LNCaP clone FGC (cell line): ENCODE measurements at regions not wholly inside any gene's neighbourhood (a gene's known extent, or its start where the extent isn't known, plus 50 kb on each side); places are given as distances from the start of the nearest gene placed in this dataset.

Experiments
- DNase-seq: peaks from one replicate; pipeline ENCODE4 v3.0.0-alpha.2; 2011; ENCODE audit warnings: low read depth
- H3K4me3 ChIP-seq: 2 replicates; pipeline ENCODE4 v1.5.1; 2011; ENCODE audit warnings: mild to moderate bottlenecking, low read depth, low read length, control low read depth
- CTCF ChIP-seq: IDR thresholded peaks from 2 replicates; pipeline ENCODE4 v1.5.1; 2012; ENCODE audit warnings: mild to moderate bottlenecking; ENCODE audit not compliant: control insufficient read depth, insufficient read depth; ENCODE audit errors: extremely low read depth

GRCh38 chr7:35505066-35505465, 189.9 kb downstream of the HERPUD2 start:
- TF ChIP-seq CTCF, result no peak
- DNase-seq, result peak; percentile 14
- no peak overlapping the region for H3K4me3 ChIP-seq

DNA sequence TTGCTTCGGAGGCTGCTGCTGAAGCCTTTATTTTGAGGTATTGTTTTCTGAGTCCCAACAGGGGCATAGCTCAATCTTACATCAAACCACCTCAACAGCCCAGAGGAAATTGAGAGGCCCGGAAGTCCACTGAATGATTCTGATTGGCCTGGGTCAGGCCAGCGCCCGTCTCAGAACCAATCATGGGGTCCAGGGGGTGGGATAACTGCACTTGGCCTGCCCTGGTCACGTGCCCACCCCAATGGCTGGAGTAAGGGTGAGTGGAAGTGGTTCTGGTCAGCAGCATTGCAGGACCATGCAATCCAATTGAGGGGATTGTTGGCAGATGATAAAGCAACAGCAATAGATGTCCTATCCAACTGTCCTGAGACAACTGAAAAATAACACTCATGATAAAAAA, 190.6 kb downstream of the HERPUD2 start:
- no peak overlapping the region for H3K4me3 ChIP-seq
- no peak for TF ChIP-seq CTCF
- DNase-seq, result no peak

GRCh38 chr7:35501681-35502080, 193.3 kb downstream of the HERPUD2 start:
- no peak for DNase-seq
- no peak for TF ChIP-seq CTCF

DNA sequence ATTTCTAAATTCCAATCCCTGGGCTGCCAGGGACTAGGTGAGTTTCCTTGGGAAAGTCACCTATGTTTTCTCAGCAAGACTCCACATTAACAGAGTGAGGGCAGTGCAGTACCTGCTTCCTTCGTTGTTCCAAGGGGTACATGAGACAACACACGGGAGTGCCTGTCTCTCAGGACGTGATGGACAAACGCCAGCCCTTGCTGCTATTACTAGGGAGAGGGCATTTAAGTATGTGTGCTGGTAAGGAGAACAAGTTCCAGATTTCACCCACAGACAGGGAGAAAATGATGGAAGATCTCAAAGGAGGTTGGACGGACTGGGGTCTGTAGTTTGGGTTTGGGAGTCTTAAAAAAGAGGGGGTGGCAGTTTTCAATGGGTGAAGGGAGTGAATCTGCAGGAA, 195.7 kb downstream of the HERPUD2 start:
- no peak for DNase-seq
- no peak overlapping the region for H3K4me3 ChIP-seq
- no peak for TF ChIP-seq CTCF

More at GRCh38 chr7:35501681-35502080, 193.3 kb downstream of the HERPUD2 start:
- no peak overlapping the region for H3K4me3 ChIP-seq

DNA sequence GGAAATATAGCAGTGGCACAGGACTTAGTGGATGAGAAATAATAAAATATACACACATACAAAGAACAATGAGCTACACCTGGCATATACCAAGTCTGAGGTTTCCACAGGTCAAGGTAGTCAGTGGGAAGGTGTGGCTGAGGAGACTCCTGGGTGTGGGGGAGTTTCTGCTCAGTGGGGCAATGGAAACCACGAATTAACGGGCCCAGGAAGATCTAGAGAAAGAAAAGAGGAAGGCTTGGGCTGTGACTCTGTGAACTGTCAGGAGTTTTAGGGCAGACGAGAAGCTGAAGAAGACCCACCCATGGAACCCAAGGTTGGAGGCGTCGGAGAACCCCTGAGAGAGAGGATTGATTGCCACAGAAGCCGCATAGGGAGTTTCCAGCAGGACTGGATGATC, 196.5 kb downstream of the HERPUD2 start:
- H3K4me3 ChIP-seq, result no peak overlapping the region
- no peak for TF ChIP-seq CTCF
- DNase-seq, result no peak

DNA sequence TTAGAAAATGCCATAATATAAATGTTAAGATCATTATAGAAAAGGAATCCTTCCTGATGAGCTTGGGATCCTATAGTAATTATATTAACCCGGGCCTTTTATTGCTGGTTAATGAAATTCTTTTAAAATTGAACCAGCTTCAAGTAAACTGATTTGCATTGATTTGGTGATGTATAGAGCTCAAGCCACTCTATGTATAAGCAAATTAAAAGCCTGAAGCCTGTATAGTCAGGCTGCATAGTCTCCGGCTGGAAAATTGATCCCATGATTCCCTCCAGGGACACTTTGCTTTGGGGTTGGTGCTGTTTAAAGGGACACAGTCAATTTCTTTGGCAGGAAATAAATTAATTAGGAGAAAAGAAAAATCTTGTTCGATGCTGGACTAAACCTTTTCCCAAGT, 199.1 kb downstream of the HERPUD2 start:
- no peak overlapping the region for H3K4me3 ChIP-seq
- DNase-seq, result no peak
- TF ChIP-seq CTCF, result no peak

DNA sequence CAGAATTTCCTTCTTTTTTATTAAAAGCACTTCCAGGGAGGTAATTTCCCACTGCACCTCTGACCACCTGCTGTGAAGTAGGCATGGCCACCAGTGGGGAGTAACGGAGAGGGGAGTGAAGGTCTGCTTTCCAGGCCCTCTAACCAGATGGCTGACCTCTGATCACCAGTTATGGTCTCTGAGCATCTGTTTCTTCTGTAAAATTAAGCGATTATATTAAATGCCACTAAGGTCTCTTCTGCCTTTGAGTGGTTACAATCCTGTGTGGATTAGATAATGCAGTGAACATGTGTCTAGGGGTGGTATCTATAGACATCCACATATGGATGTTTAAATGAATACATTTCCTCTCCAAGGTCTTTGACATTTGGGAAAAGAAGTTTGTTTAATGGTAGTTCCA, 199.6 kb downstream of the HERPUD2 start:
- H3K4me3 ChIP-seq, result no peak overlapping the region
- TF ChIP-seq CTCF, result no peak
- DNase-seq, result no peak
